SK-N-SH (cell line): ENCODE measurements at regions not wholly inside any gene's neighbourhood (a gene's known extent, or its start where the extent isn't known, plus 50 kb on each side); places are given as distances from the start of the nearest gene placed in this dataset.

ENCODE experiments used
- CTCF ChIA-PET: fragments of 300-600, 350-600 bp; formaldehyde crosslinking; extraction: SDS; loops from one replicate; lab custom pipeline; 2021; lab: Yijun Ruan, JAX
- POLR2A ChIA-PET: fragments of 350-600 bp; sonication (Branson Sonifier 250); formaldehyde crosslinking; extraction: SDS; loops from one replicate; lab custom pipeline; 2020; ENCODE audit warnings: antibody characterized with exemption, inconsistent platforms; lab: Yijun Ruan, JAX
- DNase-seq: peaks from one replicate; pipeline ENCODE4 v3.0.0; 2012
- H2AFZ ChIP-seq: fragments of 200-600 bp; sonication (generic); 2 replicates; pipeline ENCODE4 v1.8.1; 2016; ENCODE audit warnings: antibody characterized with exemption, mild to moderate bottlenecking, low read depth
- H3F3A ChIP-seq: fragments of 200-600 bp; sonication (generic); replicated peaks from 2 replicates; pipeline ENCODE3; 2016; ENCODE audit warnings: antibody characterized with exemption, mild to moderate bottlenecking; ENCODE audit not compliant: insufficient read depth
- H3K27ac ChIP-seq, 2 experiments: fragments of 200-500 bp in 1 of 2; fragments of 200-600 bp in 1 of 2; sonication (Bioruptor generic) in 1 of 2; sonication (generic), shearing (Covaris generic) in 1 of 2; 2 replicates each; pipeline versions ENCODE4 v1.5.1 to v1.6.1; 2014 to 2016; ENCODE audit warnings: low read depth in 2 of 2, inconsistent platforms in 1 of 2, low read length in 1 of 2, mild to moderate bottlenecking in 1 of 2, mixed read lengths in 1 of 2
- H3K27me3 ChIP-seq: fragments of 200-600 bp; sonication (generic), shearing (Covaris generic); 2 replicates; pipeline ENCODE4 v1.6.1; 2016; ENCODE audit warnings: mixed run types; ENCODE audit not compliant: insufficient read depth
- H3K36me3 ChIP-seq, 2 experiments: fragments of 200-500 bp in 1 of 2; fragments of 200-600 bp in 1 of 2; sonication (Bioruptor generic) in 1 of 2; sonication (generic) in 1 of 2; replicated peaks in 1 of 2; 2 replicates each; pipeline versions ENCODE3 to v1.5.1; 2014 to 2016; ENCODE audit warnings: low read length in 1 of 2, mild to moderate bottlenecking in 1 of 2; ENCODE audit not compliant: insufficient read depth in 2 of 2, control insufficient read depth in 1 of 2
- H3K4me1 ChIP-seq, 2 experiments: fragments of 200-500 bp in 1 of 2; fragments of 200-600 bp in 1 of 2; sonication (Bioruptor generic) in 1 of 2; sonication (generic), shearing (Covaris generic) in 1 of 2; 2 replicates each; pipeline versions ENCODE4 v1.5.1 to v1.6.1; 2014 to 2016; ENCODE audit warnings: low read depth in 1 of 2, low read length in 1 of 2, mixed run types in 1 of 2; ENCODE audit not compliant: insufficient read depth in 2 of 2, control insufficient read depth in 1 of 2
- H3K4me2 ChIP-seq: fragments of 200-600 bp; sonication (generic), shearing (Covaris generic); 2 replicates; pipeline ENCODE4 v1.6.1; 2017; ENCODE audit warnings: mixed run types
- H3K4me3 ChIP-seq, 2 experiments: fragments of 200-500 bp in 1 of 2; fragments of 200-600 bp in 1 of 2; sonication (Bioruptor generic) in 1 of 2; sonication (generic), shearing (Covaris generic) in 1 of 2; 2 replicates each; pipeline versions ENCODE4 v1.5.1 to v1.8.1; 2014 to 2016; ENCODE audit warnings: low read depth in 2 of 2, inconsistent platforms in 1 of 2, low read length in 1 of 2, mild to moderate bottlenecking in 1 of 2, mixed read lengths in 1 of 2, moderate library complexity in 1 of 2
- H3K79me2 ChIP-seq: fragments of 200-600 bp; sonication (generic); 2 replicates; pipeline ENCODE4 v1.8.1; 2017; ENCODE audit warnings: mild to moderate bottlenecking; ENCODE audit not compliant: insufficient read depth
- H3K9ac ChIP-seq: fragments of 200-600 bp; sonication (generic); 2 replicates; pipeline ENCODE4 v1.6.1; 2017; ENCODE audit warnings: mixed run types
- H3K9me2 ChIP-seq: fragments of 200-600 bp; sonication (generic); 2 replicates; pipeline ENCODE4 v1.6.1; 2017; ENCODE audit warnings: mixed run types
- H3K9me3 ChIP-seq: fragments of 200-600 bp; sonication (generic); 2 replicates; pipeline ENCODE4 v1.6.1; 2017; ENCODE audit warnings: mixed run types, mild to moderate bottlenecking, moderate library complexity
- H4K20me1 ChIP-seq: fragments of 200-600 bp; sonication (generic); 2 replicates; pipeline ENCODE4 v1.6.1; 2017; ENCODE audit warnings: mild to moderate bottlenecking, mixed run types; ENCODE audit not compliant: insufficient read depth
- CHD2 ChIP-seq: fragments of 150-350 bp; IDR thresholded peaks from 2 replicates; pipeline ENCODE4 v1.6.1; 2018; ENCODE audit warnings: low read length; ENCODE audit not compliant: partially characterized antibody
- ELF1 ChIP-seq: IDR thresholded peaks from 2 replicates; pipeline ENCODE4 v1.4.0; 2012
- EP300 ChIP-seq, 2 experiments: IDR thresholded peaks; 2 replicates each; pipeline versions ENCODE4 v1.4.0 to v1.6.1; 2012; ENCODE audit warnings: borderline replicate concordance in 1 of 2, low read depth in 1 of 2, low read length in 1 of 2
- EZH2phosphoT487 ChIP-seq: fragments of 200-600 bp; sonication (generic); IDR thresholded peaks from 2 replicates; pipeline ENCODE4 v1.6.1; 2017; ENCODE audit warnings: low read depth, mixed run types, mild to moderate bottlenecking, antibody characterized with exemption, moderate library complexity, borderline replicate concordance
- FOSL2 ChIP-seq: IDR thresholded peaks from 2 replicates; pipeline ENCODE4 v1.4.0; 2012; ENCODE audit warnings: low read depth, mild to moderate bottlenecking, moderate library complexity, borderline replicate concordance
- FOXJ3 ChIP-seq: sonication (generic); formaldehyde crosslinking; IDR thresholded peaks from 2 replicates; pipeline ENCODE4 v1.5.1; 2020; ENCODE audit warnings: mild to moderate bottlenecking, missing genetic modification reagents
- FOXM1 ChIP-seq: IDR thresholded peaks from 2 replicates; pipeline ENCODE4 v1.4.0; 2012; ENCODE audit warnings: low read depth, mild to moderate bottlenecking
- GATA2 ChIP-seq: sonication (generic); formaldehyde crosslinking; IDR thresholded peaks from 2 replicates; pipeline ENCODE4 v1.5.0; 2020; ENCODE audit warnings: mild to moderate bottlenecking, missing genetic modification reagents
- MAX ChIP-seq: IDR thresholded peaks from 2 replicates; pipeline ENCODE4 v1.4.0; 2012; ENCODE audit warnings: low read depth
- NFIC ChIP-seq: IDR thresholded peaks from 2 replicates; pipeline ENCODE4 v1.4.0; 2012; ENCODE audit warnings: borderline replicate concordance
- PBX3 ChIP-seq: IDR thresholded peaks from 2 replicates; pipeline ENCODE4; 2012
- POLR2AphosphoS5 ChIP-seq: IDR thresholded peaks from 2 replicates; pipeline ENCODE4 v1.6.1; 2012; ENCODE audit warnings: low read depth, low read length
- RCOR1 ChIP-seq: fragments of 150-350 bp; IDR thresholded peaks from 2 replicates; pipeline ENCODE4 v1.6.1; 2017; ENCODE audit warnings: antibody characterized with exemption, low read length
- RXRA ChIP-seq: IDR thresholded peaks from 2 replicates; pipeline ENCODE4 v1.4.0; 2012; ENCODE audit warnings: low read depth, mild to moderate bottlenecking, borderline replicate concordance
- SIN3A ChIP-seq: IDR thresholded peaks from 2 replicates; pipeline ENCODE4 v1.6.1; 2012; ENCODE audit warnings: low read depth, mild to moderate bottlenecking, low read length, moderate library complexity, borderline replicate concordance
- SMC3 ChIP-seq: IDR thresholded peaks from 2 replicates; pipeline ENCODE4 v1.6.1; 2012; ENCODE audit warnings: low read depth, low read length, improper control_type of control experiment
- TCF12 ChIP-seq: IDR thresholded peaks from 2 replicates; pipeline ENCODE4 v1.4.0; 2012
- TEAD4 ChIP-seq: IDR thresholded peaks from 2 replicates; pipeline ENCODE4 v1.4.0; 2012; ENCODE audit warnings: mild to moderate bottlenecking, borderline replicate concordance; ENCODE audit not compliant: insufficient read depth
- USF1 ChIP-seq: IDR thresholded peaks from 2 replicates; pipeline ENCODE4 v1.4.0; 2012; ENCODE audit warnings: low read depth, borderline replicate concordance
- USF2 ChIP-seq: fragments of 150-350 bp; IDR thresholded peaks from 2 replicates; pipeline ENCODE4 v1.6.1; 2017; ENCODE audit warnings: antibody characterized with exemption, low read length, low read depth, borderline replicate concordance
- YY1 ChIP-seq: IDR thresholded peaks from 2 replicates; pipeline ENCODE4 v1.4.0; 2012; ENCODE audit warnings: low read depth, mild to moderate bottlenecking
- WGBS: methylation state at CpG from one replicate; pipeline ENCODE4 v1.1.6; 2017; ENCODE audit warnings: low lambda C conversion rate; 5-methylcytosine and 5-hydroxymethylcytosine counted together

GRCh38 chr13:89673789-89674311 lies 1673.6 kb upstream of the MIR17HG start (continued):
- TF ChIP-seq FOSL2 (no peak), MAX (no peak), RXRA (no peak)

- H3K9ac ChIP-seq = no peak overlapping the region
- no peaks in the 10 kb centered on the region for H3K9me3 ChIP-seq
- no peak overlapping the region for H3K27ac ChIP-seq
- no peaks in the 10 kb centered on the region for H3K9me2 ChIP-seq
- H2AFZ ChIP-seq = no peak overlapping the region
- peaks cover 0 to 5% of the 10 kb centered on the region in 2 experiments; a peak in 2 of 4 replicates for H3K4me1 ChIP-seq
- no peak overlapping the region for H3K4me2 ChIP-seq
- no peaks in the 10 kb centered on the region for H3F3A ChIP-seq
- TF ChIP-seq TEAD4 = no peak
- TF ChIP-seq TCF12 = 0 out of 2 replicates have a peak, but pooled peaks have one; percentile 14
- peak; percentile 63; the same call in 1 of the 2 replicates for TF ChIP-seq RCOR1
- TF ChIP-seq FOXJ3 (CRISPR knock-in tag) = peak; percentile 66
- TF ChIP-seq SIN3A = no peak
- peak in 1 of 2 experiments; percentile 72; a peak in 2 of 4 replicates for TF ChIP-seq EP300 (IDR thresholded peaks at IDR 0.05; ENCODE audit: borderline replicate concordance in 1 of 2, low read depth in 1 of 2, low read length in 1 of 2)
- TF ChIP-seq CHD2 = peak; percentile 15
- TF ChIP-seq EZH2phosphoT487 = no peak
- peak; percentile 73 for TF ChIP-seq GATA2 (CRISPR knock-in tag)
- CTCF ChIA-PET = no interaction called here
- no peaks in the 10 kb centered on the region for H3K79me2 ChIP-seq
- no peaks in the 10 kb centered on the region for H4K20me1 ChIP-seq
- no peaks in the 10 kb centered on the region for H3K27me3 ChIP-seq
- 50% methylated on average over 2 of the region's 2 CpGs for WGBS
- no peaks in the 10 kb centered on the region for H3K36me3 ChIP-seq
- no peak overlapping the region for H3K4me3 ChIP-seq
- DNase-seq = no peak
- POLR2A ChIA-PET = no interaction called here
Measured at GRCh38 chr13:89678466-89679121, 1668.9 kb upstream of the MIR17HG start.

- Histone ChIP-seq H3K9me2 (no peaks in the 10 kb centered on the region), H3K4me1 (no peaks in the 10 kb centered on the region; a peak in 2 of 4 replicates), H4K20me1 (no peaks in the 10 kb centered on the region), H3F3A (no peaks in the 10 kb centered on the region), H2AFZ (no peak overlapping the region), H3K27ac (no peak overlapping the region), H3K9me3 (no peaks in the 10 kb centered on the region), H3K27me3 (no peaks in the 10 kb centered on the region), H3K4me3 (no peak overlapping the region), H3K79me2 (no peaks in the 10 kb centered on the region), H3K9ac (no peak overlapping the region), H3K4me2 (no peak overlapping the region), H3K36me3 (no peaks in the 10 kb centered on the region)
- CTCF ChIA-PET = interaction anchor here (0.6 to 3.2 kb wide), 2 partner anchors 10 to 1501 kb away, joined by 3 to 19 read pairs; no protein-coding TSS in a partner anchor
- DNase-seq = no peak
- POLR2A ChIA-PET = no interaction called here
- TF ChIP-seq SMC3 (no peak), FOXJ3 (CRISPR knock-in tag) (no peak), MAX (no peak), YY1 (no peak), ELF1 (no peak), GATA2 (CRISPR knock-in tag) (no peak), USF1 (no peak), POLR2AphosphoS5 (no peak), USF2 (no peak), FOSL2 (no peak), PBX3 (no peak), TCF12 (no peak), TEAD4 (no peak), SIN3A (no peak), FOXM1 (no peak), RCOR1 (no peak), NFIC (no peak)
Measured at GRCh38 chr13:89684896-89685295, 1662.6 kb upstream of the MIR17HG start.
